Common myeloid progenitor, CD34-positive (primary cell): ENCODE measurements at regions not wholly inside any gene's neighbourhood (a gene's known extent, or its start where the extent isn't known, plus 50 kb on each side); places are given as distances from the start of the nearest gene placed in this dataset.
A peak's percentile ranks its signal among the peaks of the same experiment; 100 is the strongest.

Source experiments
- CTCF ChIA-PET: fragments of 350-600 bp; sonication (Branson Sonifier 250); formaldehyde crosslinking; loops from one replicate; lab custom pipeline; 2021; ENCODE audit warnings: antibody characterized with exemption; lab: Charles Lee
- POLR2A ChIA-PET: fragments of 350-600 bp; sonication (Branson Sonifier 250); formaldehyde crosslinking; loops from one replicate; lab custom pipeline; 2021; ENCODE audit warnings: antibody characterized with exemption; lab: Charles Lee
- DNase-seq, 3 donors: peaks; one replicate each; pipeline versions ENCODE4 v3.0.0 to v3.0.0-alpha.2; 2013
- H3K27ac ChIP-seq, 2 experiments: 1 replicate in 1 of 2; 2 replicates in 1 of 2; pipeline ENCODE4 v1.7.0; 2013; ENCODE audit warnings: inconsistent platforms in 2 of 2, low read length in 2 of 2, mild to moderate bottlenecking in 2 of 2, low read depth in 1 of 2, moderate library complexity in 1 of 2; ENCODE audit not compliant: severe bottlenecking in 2 of 2, insufficient read depth in 1 of 2, poor library complexity in 1 of 2
- H3K27me3 ChIP-seq, 5 experiments: replicated peaks in 2 of 5; 1 replicate in 3 of 5; 2 replicates in 2 of 5; pipeline versions ENCODE4 v1.6.1 to v1.7.0; 2013; ENCODE audit warnings: low read length in 4 of 5, mild to moderate bottlenecking in 2 of 5, moderate library complexity in 2 of 5, inconsistent platforms in 1 of 5; ENCODE audit not compliant: insufficient read depth in 5 of 5, control insufficient read depth in 4 of 5
- H3K36me3 ChIP-seq, 4 experiments: 1 replicate in 2 of 4; 2 replicates in 2 of 4; pipeline versions ENCODE4 v1.6.1 to v1.7.0; 2013; ENCODE audit warnings: low read length in 3 of 4, control low read depth in 1 of 4, mild to moderate bottlenecking in 1 of 4; ENCODE audit not compliant: control insufficient read depth in 4 of 4, insufficient read depth in 4 of 4
- H3K4me1 ChIP-seq, 4 experiments: 1 replicate in 3 of 4; 2 replicates in 1 of 4; pipeline versions ENCODE4 v1.6.1 to v1.7.1; 2013; ENCODE audit warnings: low read length in 3 of 4, mild to moderate bottlenecking in 3 of 4, control low read depth in 1 of 4, inconsistent platforms in 1 of 4, moderate library complexity in 1 of 4; ENCODE audit not compliant: control insufficient read depth in 4 of 4, insufficient read depth in 4 of 4; ENCODE audit errors: control extremely low read depth in 1 of 4
- H3K4me3 ChIP-seq, 7 experiments: 1 replicate in 4 of 7; 2 replicates in 3 of 7; pipeline versions ENCODE4 v1.5.1 to v1.7.0; 2013; ENCODE audit warnings: mild to moderate bottlenecking in 7 of 7, low read length in 6 of 7, moderate library complexity in 6 of 7, inconsistent platforms in 2 of 7, low read depth in 2 of 7, control low read depth in 1 of 7; ENCODE audit not compliant: insufficient read depth in 4 of 7, control insufficient read depth in 1 of 7; ENCODE audit errors: extremely low read depth in 1 of 7
- H3K9me3 ChIP-seq, 5 experiments: 1 replicate in 4 of 5; 2 replicates in 1 of 5; pipeline versions ENCODE4 v1.6.1 to v1.7.1; 2013; ENCODE audit warnings: low read length in 4 of 5, mild to moderate bottlenecking in 2 of 5, inconsistent platforms in 1 of 5, low read depth in 1 of 5, moderate library complexity in 1 of 5; ENCODE audit not compliant: control insufficient read depth in 4 of 5, insufficient read depth in 2 of 5; ENCODE audit errors: control extremely low read depth in 1 of 5
- WGBS: methylation state at CpG from one replicate; pipeline ENCODE4 v1.1.5; 2013; ENCODE audit not compliant: insufficient coverage; 5-methylcytosine and 5-hydroxymethylcytosine counted together

DNA sequence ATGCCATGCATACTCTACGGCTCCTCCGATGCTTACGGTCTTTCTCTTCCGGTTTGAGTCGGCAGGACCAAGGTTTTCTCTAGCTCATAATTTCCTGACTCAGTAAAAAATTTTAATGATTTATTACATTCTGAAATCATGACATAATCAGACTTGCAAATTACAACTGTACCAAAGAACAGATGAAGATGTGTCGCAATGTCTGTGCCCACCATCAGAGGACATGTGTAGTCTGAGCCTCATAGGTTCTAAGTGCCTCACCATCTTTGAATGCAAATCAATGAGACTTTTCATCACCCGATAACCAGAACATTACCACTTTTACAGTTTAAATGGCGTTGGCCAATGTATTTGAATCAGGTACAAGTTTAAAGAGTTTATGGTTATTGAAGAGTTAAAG lies 213.1 kb downstream of the NHLRC3 start:
- H3K36me3 ChIP-seq, result no peaks in the 10 kb centered on the region
- no peak overlapping the region for H3K4me3 ChIP-seq
- H3K9me3 ChIP-seq, result no peaks in the 10 kb centered on the region
- peaks cover 0 to 7% (median 0%) of the 10 kb centered on the region in 5 experiments for H3K27me3 ChIP-seq
- no peaks in the 10 kb centered on the region for H3K4me1 ChIP-seq
- POLR2A ChIA-PET, result no interaction called here
- no peak for DNase-seq
- CTCF ChIA-PET, result no interaction called here
- WGBS, result 100% methylated on average over 6 of the region's 8 CpGs
- no peak overlapping the region for H3K27ac ChIP-seq

DNA sequence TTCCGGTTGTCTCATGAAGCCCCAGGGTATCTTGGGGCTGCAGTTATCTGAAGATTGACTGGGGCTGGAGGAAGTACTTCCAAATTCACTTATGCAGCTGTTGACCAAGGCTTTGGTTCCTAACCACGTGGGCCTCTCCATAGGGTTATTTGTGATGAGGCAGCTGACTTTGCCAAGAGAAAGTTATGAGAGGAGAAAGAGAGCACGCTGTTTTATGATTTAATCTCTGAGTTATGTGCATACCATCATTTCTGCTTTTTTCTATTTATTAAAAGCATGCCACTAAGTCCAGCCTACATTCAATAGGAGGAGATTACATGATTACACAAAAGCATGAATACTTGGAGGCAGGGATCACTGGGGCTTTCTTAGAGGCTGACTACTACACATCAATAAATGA lies 215.5 kb downstream of the NHLRC3 start:
- ChIA-PET CTCF (no interaction called here), POLR2A (no interaction called here)
- DNase-seq, result no peak
- 69% methylated on average over 2 of the region's 3 CpGs for WGBS
- peaks cover 0 to 7% (median 0%) of the 10 kb centered on the region in 5 experiments for H3K27me3 ChIP-seq
- H3K4me1 ChIP-seq, result no peaks in the 10 kb centered on the region
- H3K9me3 ChIP-seq, result no peaks in the 10 kb centered on the region
- H3K4me3 ChIP-seq, result no peak overlapping the region
- no peak overlapping the region for H3K27ac ChIP-seq
- no peaks in the 10 kb centered on the region for H3K36me3 ChIP-seq

DNA sequence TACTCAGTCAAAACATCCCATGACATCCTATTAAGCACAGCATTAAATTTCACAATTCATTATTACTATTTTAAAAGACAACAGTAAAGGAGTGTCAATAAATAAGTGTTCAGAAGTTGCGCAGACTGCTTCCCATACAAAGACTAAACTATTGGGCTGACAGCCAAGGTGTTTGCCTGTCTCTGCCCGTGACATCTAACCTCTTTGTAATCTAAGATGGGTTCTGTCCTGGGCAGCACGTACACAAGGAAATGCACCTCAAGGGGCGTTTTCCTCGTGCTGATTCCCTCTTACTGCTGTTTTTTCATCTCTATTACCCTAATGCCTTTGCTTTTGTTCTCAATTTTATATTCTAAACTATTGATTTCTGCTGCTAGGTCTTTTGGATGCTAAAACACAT lies 216.3 kb downstream of the NHLRC3 start:
- POLR2A ChIA-PET, result no interaction called here
- CTCF ChIA-PET, result no interaction called here
- WGBS, result 82% methylated on average over 5 of the region's 5 CpGs
- peaks cover 0 to 10% (median 0%) of the 10 kb centered on the region in 5 experiments for H3K27me3 ChIP-seq
- no peaks in the 10 kb centered on the region for H3K36me3 ChIP-seq
- DNase-seq, result no peak
- H3K4me1 ChIP-seq, result no peaks in the 10 kb centered on the region
- H3K27ac ChIP-seq, result no peak overlapping the region
- H3K9me3 ChIP-seq, result no peaks in the 10 kb centered on the region
- H3K4me3 ChIP-seq, result no peak overlapping the region

DNA sequence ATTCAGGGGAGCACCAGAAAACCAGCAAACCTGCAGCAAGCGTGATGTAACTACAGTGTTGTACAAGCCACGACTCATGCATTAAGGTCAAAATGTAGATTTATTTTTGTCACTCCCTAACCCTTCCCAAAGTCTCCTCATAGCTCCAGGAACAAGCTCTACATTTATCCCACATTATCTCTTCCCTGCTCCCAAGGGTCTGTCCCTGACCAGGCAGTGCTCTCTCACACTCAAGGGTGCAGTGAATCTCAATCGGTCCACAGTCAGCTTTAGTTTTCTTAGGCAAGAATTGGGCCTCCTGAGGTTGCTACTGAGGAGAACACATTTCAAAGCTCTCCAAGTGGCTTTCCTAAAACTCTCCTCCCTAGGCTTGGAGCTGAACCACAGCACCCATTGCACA lies 219.4 kb downstream of the NHLRC3 start:
- Histone ChIP-seq H3K4me1 (no peaks in the 10 kb centered on the region), H3K9me3 (no peaks in the 10 kb centered on the region), H3K4me3 (no peak overlapping the region), H3K27ac (no peak overlapping the region), H3K36me3 (no peaks in the 10 kb centered on the region), H3K27me3 (peaks cover 0 to 11% (median 0%) of the 10 kb centered on the region in 5 experiments)
- no peak for DNase-seq
- POLR2A ChIA-PET, result no interaction called here
- 95% methylated on average over 3 of the region's 3 CpGs for WGBS
- CTCF ChIA-PET, result interaction anchor here (1.0 kb wide), 1 partner anchor 83 kb away, joined by 4 read pairs; no protein-coding TSS in a partner anchor

DNA sequence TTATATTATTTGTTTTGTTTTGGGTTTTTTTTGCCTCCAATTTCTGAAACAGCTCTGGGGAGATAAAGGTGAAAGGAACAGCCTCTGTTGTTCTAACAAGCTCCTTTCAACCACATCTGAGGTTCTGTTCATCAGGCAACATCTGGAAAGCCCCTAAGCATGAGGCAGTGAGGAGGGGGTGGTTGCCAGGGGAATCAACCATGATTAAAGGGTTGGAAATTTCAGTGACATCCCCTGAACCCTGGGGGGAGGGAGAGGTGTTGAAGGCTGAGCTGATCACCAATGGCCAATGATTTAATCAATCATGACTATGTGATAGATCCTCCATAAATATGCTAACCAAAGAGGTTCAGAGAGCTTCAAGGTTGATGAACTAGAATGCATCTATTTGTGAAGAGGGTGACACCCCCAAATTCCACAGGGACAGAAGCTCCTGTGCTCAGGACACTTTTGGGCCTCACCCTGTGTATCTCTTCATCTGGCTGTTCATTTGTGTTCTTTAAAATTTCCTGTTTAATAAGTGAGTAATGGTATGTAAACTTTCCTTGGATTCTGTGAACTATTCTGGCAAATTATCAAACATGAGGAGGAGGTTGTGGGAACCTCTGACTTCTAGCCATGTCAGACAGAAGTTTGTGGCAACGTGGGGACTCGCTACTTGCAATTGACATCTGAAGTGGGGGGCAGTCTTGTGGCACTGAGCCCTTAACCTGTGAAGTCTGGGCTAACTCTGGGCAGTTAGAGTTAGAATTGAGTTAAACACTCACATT lies 221.3 kb downstream of the NHLRC3 start:
- Histone ChIP-seq H3K36me3 (no peaks in the 10 kb centered on the region), H3K27me3 (peaks cover 0 to 10% (median 0%) of the 10 kb centered on the region in 5 experiments), H3K4me3 (no peak overlapping the region), H3K9me3 (no peaks in the 10 kb centered on the region), H3K4me1 (no peaks in the 10 kb centered on the region), H3K27ac (no peak overlapping the region)
- CTCF ChIA-PET, result interaction anchor here (0.9 to 2.0 kb wide), 2 partner anchors 13 to 115 kb away, joined by 3 to 5 read pairs; no protein-coding TSS in a partner anchor
- DNase-seq, result no peak
- POLR2A ChIA-PET, result no interaction called here
- 50% methylated on average over 2 of the region's 2 CpGs for WGBS

DNA sequence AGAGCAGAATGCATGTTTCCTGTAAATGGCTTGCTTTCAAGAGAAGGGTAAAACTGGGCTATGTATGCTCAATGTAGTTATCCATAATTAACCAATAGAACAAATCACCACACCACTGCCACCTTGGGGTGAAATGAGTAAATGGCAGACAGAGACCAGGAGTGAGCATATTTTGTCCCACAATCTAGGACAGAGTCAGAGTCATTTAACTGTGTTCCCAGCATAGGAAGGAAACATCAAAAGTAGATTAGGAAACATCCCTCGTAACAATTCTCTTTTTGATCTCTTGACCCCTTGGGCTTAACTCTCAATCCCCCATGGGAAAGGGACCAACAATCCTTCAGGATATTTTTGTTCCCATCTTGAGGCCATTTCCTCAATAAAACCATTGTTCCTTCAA lies 224.8 kb downstream of the NHLRC3 start:
- Histone ChIP-seq H3K4me1 (no peaks in the 10 kb centered on the region), H3K27ac (no peak overlapping the region), H3K36me3 (no peaks in the 10 kb centered on the region), H3K4me3 (no peak overlapping the region), H3K9me3 (no peaks in the 10 kb centered on the region), H3K27me3 (peaks cover 0 to 7% (median 0%) of the 10 kb centered on the region in 5 experiments)
- whole genome bisulfite sequencing, result 0% methylated on average over 1 of the region's 1 CpG
- POLR2A ChIA-PET, result no interaction called here
- peak; percentile 12 to 43 (median 27) for DNase-seq
- CTCF ChIA-PET, result no interaction called here

DNA sequence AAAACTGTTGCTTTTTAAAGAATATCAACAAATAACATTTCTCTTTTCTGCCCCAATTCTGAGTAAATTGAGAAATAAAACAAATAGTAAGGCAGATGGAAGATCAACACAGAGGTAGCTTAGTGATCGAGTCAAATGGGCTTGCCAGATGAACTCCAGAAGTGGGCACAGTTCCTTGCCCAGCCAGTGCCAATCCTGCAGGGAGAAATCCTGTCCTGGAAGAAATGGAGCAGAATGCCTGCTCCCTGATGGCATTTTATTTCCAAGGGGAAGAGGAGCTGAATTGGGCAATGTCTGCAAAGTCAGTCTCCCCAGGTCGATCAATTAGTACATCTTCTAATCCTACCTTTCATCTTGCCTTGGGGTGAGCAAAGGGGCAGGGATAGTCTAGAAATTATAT lies 225.3 kb downstream of the NHLRC3 start:
- no peak for DNase-seq
- no peak overlapping the region for H3K4me3 ChIP-seq
- ChIA-PET POLR2A (no interaction called here), CTCF (interaction anchor here (0.6 to 0.8 kb wide), 4 partner anchors 11 to 215 kb away, joined by 3 to 4 read pairs (median 3); no protein-coding TSS in a partner anchor)
- H3K27ac ChIP-seq, result no peak overlapping the region
- H3K36me3 ChIP-seq, result no peaks in the 10 kb centered on the region
- peaks cover 0 to 7% (median 0%) of the 10 kb centered on the region in 5 experiments for H3K27me3 ChIP-seq
- WGBS, result 92% methylated on average over 1 of the region's 2 CpGs
- no peaks in the 10 kb centered on the region for H3K9me3 ChIP-seq
- no peaks in the 10 kb centered on the region for H3K4me1 ChIP-seq
